ENCODE measurements at regions not wholly inside any gene's neighbourhood (a gene's known extent, or its start where the extent isn't known, plus 50 kb on each side); places are given as distances from the start of the nearest gene placed in this dataset.

DNA sequence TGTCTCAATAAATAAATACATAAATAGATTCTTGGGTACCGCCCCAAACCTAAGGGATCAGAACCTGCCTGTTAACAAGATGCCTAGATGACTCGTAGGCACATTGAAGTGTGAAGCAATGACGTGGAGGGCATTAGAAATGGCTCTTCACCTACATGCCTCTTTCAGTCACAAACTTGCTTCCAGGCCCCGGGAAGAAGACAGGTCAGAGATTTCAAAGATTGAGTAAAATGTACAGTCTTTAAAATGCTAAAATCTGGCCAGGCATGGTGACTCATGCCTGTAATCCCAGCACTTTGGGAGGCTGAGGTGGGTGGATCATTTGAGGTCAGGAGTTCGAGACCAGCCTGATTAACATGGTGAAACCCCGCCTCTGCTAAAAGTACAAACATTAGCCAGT lies 480.8 kb upstream of the JARID2 start:
- Histone ChIP-seq H3K27me3 (ENCODE audit: control insufficient read depth, insufficient read depth, low read length) (no peaks in the 10 kb centered on the region), H3K36me3 (ENCODE audit: control insufficient read depth, insufficient read depth, low read length) (no peaks in the 10 kb centered on the region), H3K4me3 (ENCODE audit: low read depth, low read length) (no peak overlapping the region)
- DNase-seq (ENCODE audit: low read depth): no peak
- TF ChIP-seq, protein P1, sequence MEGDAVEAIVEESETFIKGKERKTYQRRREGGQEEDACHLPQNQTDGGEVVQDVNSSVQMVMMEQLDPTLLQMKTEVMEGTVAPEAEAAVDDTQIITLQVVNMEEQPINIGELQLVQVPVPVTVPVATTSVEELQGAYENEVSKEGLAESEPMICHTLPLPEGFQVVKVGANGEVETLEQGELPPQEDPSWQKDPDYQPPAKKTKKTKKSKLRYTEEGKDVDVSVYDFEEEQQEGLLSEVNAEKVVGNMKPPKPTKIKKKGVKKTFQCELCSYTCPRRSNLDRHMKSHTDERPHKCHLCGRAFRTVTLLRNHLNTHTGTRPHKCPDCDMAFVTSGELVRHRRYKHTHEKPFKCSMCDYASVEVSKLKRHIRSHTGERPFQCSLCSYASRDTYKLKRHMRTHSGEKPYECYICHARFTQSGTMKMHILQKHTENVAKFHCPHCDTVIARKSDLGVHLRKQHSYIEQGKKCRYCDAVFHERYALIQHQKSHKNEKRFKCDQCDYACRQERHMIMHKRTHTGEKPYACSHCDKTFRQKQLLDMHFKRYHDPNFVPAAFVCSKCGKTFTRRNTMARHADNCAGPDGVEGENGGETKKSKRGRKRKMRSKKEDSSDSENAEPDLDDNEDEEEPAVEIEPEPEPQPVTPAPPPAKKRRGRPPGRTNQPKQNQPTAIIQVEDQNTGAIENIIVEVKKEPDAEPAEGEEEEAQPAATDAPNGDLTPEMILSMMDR (IDR thresholded peaks at IDR 0.05; ENCODE audit: insufficient read depth, low read length, poor library complexity, severe bottlenecking): no peak

DNA sequence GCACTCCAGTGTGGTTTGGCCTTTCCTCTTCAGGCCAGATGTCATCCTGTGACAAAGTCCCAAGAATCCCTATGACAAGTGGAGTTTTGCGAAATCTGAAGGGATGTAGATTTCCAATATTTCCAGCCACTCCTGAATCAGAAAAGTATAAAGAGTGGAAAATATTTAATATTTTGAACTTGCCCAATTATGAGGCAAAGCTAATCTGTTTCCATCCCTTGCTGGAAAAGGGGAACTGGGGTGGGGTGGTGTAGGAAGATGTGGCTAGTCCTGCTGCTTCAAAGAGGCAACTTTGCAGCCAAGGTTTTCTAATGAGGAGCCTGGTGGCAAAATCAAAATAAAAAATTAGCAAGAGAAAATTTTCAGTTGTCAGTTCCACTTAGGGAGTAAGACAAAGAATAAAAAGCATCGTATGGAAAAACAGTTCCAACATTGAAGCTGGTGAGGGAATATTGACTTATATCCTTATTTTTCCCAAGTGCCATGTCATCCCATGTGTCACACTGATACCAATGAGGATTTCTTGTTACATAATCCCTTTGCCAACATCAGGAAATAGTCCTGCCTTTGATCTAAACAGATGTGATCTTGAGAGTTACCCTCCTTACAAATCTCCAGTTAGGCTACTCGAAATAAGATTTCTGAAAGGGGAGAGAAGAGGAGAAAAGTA lies 480.0 kb upstream of the JARID2 start:
- Histone ChIP-seq H3K36me3 (ENCODE audit: control insufficient read depth, insufficient read depth, low read length) (no peaks in the 10 kb centered on the region), H3K27me3 (ENCODE audit: control insufficient read depth, insufficient read depth, low read length) (no peaks in the 10 kb centered on the region), H3K4me3 (ENCODE audit: low read depth, low read length) (no peak overlapping the region)
- DNase-seq (ENCODE audit: low read depth): no peak
- TF ChIP-seq, protein P1 (IDR thresholded peaks at IDR 0.05; ENCODE audit: insufficient read depth, low read length, poor library complexity, severe bottlenecking): no peak

DNA sequence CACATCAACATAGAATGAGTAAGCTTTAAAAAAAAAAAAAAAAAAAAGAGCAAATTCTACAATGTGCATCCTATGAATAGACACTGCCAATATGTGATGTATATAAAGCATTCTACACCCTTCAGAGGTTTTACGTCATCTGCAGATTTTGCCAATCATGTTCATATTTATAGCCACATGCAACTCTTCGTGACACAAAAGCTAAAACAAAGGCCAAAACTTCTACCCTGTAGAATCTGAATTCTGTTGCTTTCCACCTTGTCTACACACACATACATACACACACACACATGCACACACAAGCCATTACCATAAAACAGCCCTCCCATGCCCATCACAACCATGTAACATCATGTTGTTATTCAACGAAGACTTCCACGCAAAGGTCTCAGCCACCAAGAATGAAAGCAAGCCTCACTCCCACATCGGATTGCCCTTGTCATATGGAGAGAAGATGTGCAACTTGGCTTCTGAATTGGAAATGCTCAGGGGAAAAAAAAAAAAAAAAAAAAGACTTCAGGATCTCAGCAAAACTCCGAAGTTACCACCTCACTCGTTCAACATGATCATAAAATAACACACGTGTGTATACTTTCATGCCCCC lies 479.4 kb upstream of the JARID2 start:
- H3K27me3 ChIP-seq (ENCODE audit: control insufficient read depth, insufficient read depth, low read length): no peaks in the 10 kb centered on the region

DNA sequence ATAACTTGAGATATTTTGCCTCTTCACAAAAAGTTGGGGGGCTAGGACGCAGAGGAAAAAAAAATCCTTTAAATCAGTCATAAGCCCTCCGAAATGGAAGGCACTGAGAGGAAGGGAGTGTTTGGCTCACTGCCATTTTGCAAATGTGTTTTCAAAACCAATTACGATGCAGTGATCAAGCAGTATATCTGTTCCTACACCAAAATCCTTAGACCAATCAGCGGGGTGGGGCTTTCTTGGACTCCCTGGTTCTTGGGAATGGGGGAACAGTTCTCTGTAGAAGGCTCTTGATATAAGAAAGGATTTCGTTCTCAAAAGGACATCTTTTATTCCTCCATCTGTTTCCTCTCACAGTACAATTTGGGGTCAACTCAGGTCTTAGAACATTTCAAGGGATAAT lies 478.6 kb upstream of the JARID2 start:
- TF ChIP-seq, protein P1 (IDR thresholded peaks at IDR 0.05; ENCODE audit: insufficient read depth, low read length, poor library complexity, severe bottlenecking): no peak
- Histone ChIP-seq H3K4me3 (ENCODE audit: low read depth, low read length) (no peak overlapping the region), H3K36me3 (ENCODE audit: control insufficient read depth, insufficient read depth, low read length) (no peaks in the 10 kb centered on the region), H3K27me3 (ENCODE audit: control insufficient read depth, insufficient read depth, low read length) (no peaks in the 10 kb centered on the region)
- DNase-seq (ENCODE audit: low read depth): no peak

More for the DNA sequence above, 479.4 kb upstream of the JARID2 start:
- TF ChIP-seq, protein P1 (IDR thresholded peaks at IDR 0.05; ENCODE audit: insufficient read depth, low read length, poor library complexity, severe bottlenecking): no peak
- H3K36me3 ChIP-seq (ENCODE audit: control insufficient read depth, insufficient read depth, low read length): no peaks in the 10 kb centered on the region
- H3K4me3 ChIP-seq (ENCODE audit: low read depth, low read length): no peak overlapping the region
- no peak for DNase-seq (ENCODE audit: low read depth)

DNA sequence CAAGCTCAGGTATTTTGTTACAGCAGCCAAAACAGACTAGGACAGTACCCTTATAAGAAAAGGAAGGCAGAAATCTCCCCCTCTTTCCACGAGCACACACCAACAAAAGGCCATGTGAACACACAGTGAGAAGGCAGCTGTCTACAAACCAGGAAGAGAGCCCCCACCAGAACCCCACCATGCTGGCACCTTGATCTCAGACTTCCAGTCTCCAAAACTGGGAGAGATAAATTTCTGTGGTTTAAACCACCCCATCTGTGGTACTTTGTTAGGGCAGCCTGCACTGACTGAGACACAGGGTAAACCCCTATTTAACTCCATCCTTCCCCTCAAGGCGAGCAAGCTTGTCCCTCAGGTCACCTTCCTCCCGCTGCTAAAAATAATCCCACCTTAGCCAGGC lies 475.8 kb upstream of the JARID2 start:
- TF ChIP-seq, protein P1 (IDR thresholded peaks at IDR 0.05; ENCODE audit: insufficient read depth, low read length, poor library complexity, severe bottlenecking): no peak
- DNase-seq (ENCODE audit: low read depth): no peak
- Histone ChIP-seq H3K27me3 (ENCODE audit: control insufficient read depth, insufficient read depth, low read length) (no peaks in the 10 kb centered on the region), H3K36me3 (ENCODE audit: control insufficient read depth, insufficient read depth, low read length) (no peaks in the 10 kb centered on the region), H3K4me3 (ENCODE audit: low read depth, low read length) (no peak overlapping the region)

DNA sequence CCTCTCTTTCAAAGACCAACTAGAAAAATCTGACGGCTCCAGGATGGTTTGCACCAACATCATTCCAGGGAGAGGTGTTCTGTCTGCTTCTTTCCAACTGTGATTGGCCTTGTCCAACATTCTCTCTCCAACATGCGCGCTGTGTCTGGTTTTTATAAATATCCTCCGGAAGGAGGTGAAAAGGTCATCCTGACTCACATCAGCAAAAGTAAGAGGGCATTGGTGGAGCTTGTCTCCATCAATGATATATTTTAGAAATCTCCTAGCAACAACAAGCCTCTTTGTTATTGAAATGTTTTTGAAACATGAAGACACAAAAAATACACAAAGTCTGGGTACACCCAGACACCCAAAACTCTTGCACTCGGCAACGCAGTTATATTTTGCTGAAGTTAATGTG lies 475.3 kb upstream of the JARID2 start:
- H3K36me3 ChIP-seq (ENCODE audit: control insufficient read depth, insufficient read depth, low read length): no peaks in the 10 kb centered on the region
- no peaks in the 10 kb centered on the region for H3K27me3 ChIP-seq (ENCODE audit: control insufficient read depth, insufficient read depth, low read length)
- no peak overlapping the region for H3K4me3 ChIP-seq (ENCODE audit: low read depth, low read length)
- TF ChIP-seq, protein P1 (IDR thresholded peaks at IDR 0.05; ENCODE audit: insufficient read depth, low read length, poor library complexity, severe bottlenecking): no peak
- DNase-seq (ENCODE audit: low read depth): no peak
